H9 (cell line): ENCODE measurements at regions not wholly inside any gene's neighbourhood (a gene's known extent, or its start where the extent isn't known, plus 50 kb on each side); places are given as distances from the start of the nearest gene placed in this dataset.

Experiments used
- DNase-seq: peaks from one replicate; pipeline ENCODE4 v3.0.0-alpha.2; 2017
- H2AFZ ChIP-seq: one replicate; pipeline ENCODE4 v1.6.1; 2013; ENCODE audit warnings: mild to moderate bottlenecking, low read length, control low read depth, moderate library complexity
- H2AK5ac ChIP-seq: 2 replicates; pipeline ENCODE4 v1.6.1; 2013; ENCODE audit warnings: low read length, control low read depth, mixed read lengths; ENCODE audit not compliant: insufficient read length
- H2BK120ac ChIP-seq: one replicate; pipeline ENCODE4 v1.6.1; 2013; ENCODE audit warnings: low read depth, mild to moderate bottlenecking, low read length, control low read depth, inconsistent platforms; ENCODE audit not compliant: poor library complexity, severe bottlenecking
- H2BK12ac ChIP-seq: 2 replicates; pipeline ENCODE4 v1.6.1; 2013; ENCODE audit warnings: low read length, control low read depth, mixed read lengths, low read depth; ENCODE audit not compliant: insufficient read length
- H2BK15ac ChIP-seq: 2 replicates; pipeline ENCODE4 v1.6.1; 2013; ENCODE audit warnings: low read depth, low read length, control low read depth
- H2BK20ac ChIP-seq: one replicate; pipeline ENCODE4 v1.6.1; 2013; ENCODE audit warnings: low read depth, mild to moderate bottlenecking, low read length, control low read depth, inconsistent platforms; ENCODE audit not compliant: poor library complexity, severe bottlenecking
- H2BK5ac ChIP-seq: 2 replicates; pipeline ENCODE4 v1.6.1; 2013; ENCODE audit warnings: low read length, control low read depth, mixed read lengths; ENCODE audit not compliant: insufficient read length
- H3K14ac ChIP-seq: 2 replicates; pipeline ENCODE4 v1.6.1; 2013; ENCODE audit warnings: low read length, control low read depth; ENCODE audit not compliant: insufficient read depth
- H3K18ac ChIP-seq: 2 replicates; pipeline ENCODE4 v1.6.1; 2013; ENCODE audit warnings: low read depth, mild to moderate bottlenecking, mixed read lengths, low read length, control low read depth; ENCODE audit not compliant: insufficient read length
- H3K23ac ChIP-seq: 2 replicates; pipeline ENCODE4 v1.6.1; 2013; ENCODE audit warnings: low read length, control low read depth, mixed read lengths, low read depth; ENCODE audit not compliant: insufficient read length
- H3K23me2 ChIP-seq: 2 replicates; pipeline ENCODE4 v1.6.1; 2013; ENCODE audit warnings: low read depth, mild to moderate bottlenecking, mixed read lengths, low read length, control low read depth; ENCODE audit not compliant: insufficient read length, poor library complexity, severe bottlenecking
- H3K27ac ChIP-seq: 2 replicates; pipeline ENCODE4 v1.5.1; 2013; ENCODE audit warnings: low read length, control low read depth, mixed read lengths, low read depth; ENCODE audit not compliant: insufficient read length
- H3K27me3 ChIP-seq: 2 replicates; pipeline ENCODE4 v1.6.1; 2013; ENCODE audit warnings: low read length, control low read depth, inconsistent platforms; ENCODE audit not compliant: insufficient read depth
- H3K4ac ChIP-seq: 2 replicates; pipeline ENCODE4 v1.6.1; 2013; ENCODE audit warnings: low read depth, mild to moderate bottlenecking, control low read depth, inconsistent platforms, low read length, moderate library complexity
- H3K4me1 ChIP-seq: 2 replicates; pipeline ENCODE4 v1.6.1; 2013; ENCODE audit warnings: low read length, control low read depth, inconsistent platforms; ENCODE audit not compliant: insufficient read depth
- H3K4me2 ChIP-seq: 2 replicates; pipeline ENCODE4 v1.6.1; 2013; ENCODE audit warnings: low read length, control low read depth, mixed read lengths; ENCODE audit not compliant: insufficient read length, insufficient read depth
- H3K56ac ChIP-seq: 2 replicates; pipeline ENCODE4 v1.6.1; 2013; ENCODE audit warnings: low read depth, mild to moderate bottlenecking, mixed read lengths, low read length, control low read depth; ENCODE audit not compliant: insufficient read length
- H3K79me1 ChIP-seq: 2 replicates; pipeline ENCODE4 v1.6.1; 2013; ENCODE audit warnings: low read depth, mild to moderate bottlenecking, moderate library complexity, low read length, control low read depth, inconsistent platforms; ENCODE audit not compliant: insufficient read depth, poor library complexity, severe bottlenecking
- H3K79me2 ChIP-seq: 2 replicates; pipeline ENCODE4 v1.6.1; 2013; ENCODE audit warnings: low read length, control low read depth, inconsistent platforms; ENCODE audit not compliant: insufficient read depth
- H3K9ac ChIP-seq: 2 replicates; pipeline ENCODE4 v1.6.1; 2013; ENCODE audit warnings: low read length, control low read depth, mixed read lengths; ENCODE audit not compliant: insufficient read length; ENCODE audit errors: extremely low read depth
- H3K9me3 ChIP-seq: one replicate; pipeline ENCODE4 v1.6.1; 2013; ENCODE audit warnings: low read depth, low read length, inconsistent platforms; ENCODE audit not compliant: control insufficient read depth
- H3T11ph ChIP-seq: one replicate; pipeline ENCODE4 v1.6.1; 2013; ENCODE audit warnings: mild to moderate bottlenecking, low read length, control low read depth, inconsistent platforms
- H4K20me1 ChIP-seq: one replicate; pipeline ENCODE4 v1.6.1; 2013; ENCODE audit not compliant: control insufficient read depth, insufficient read length, insufficient read depth
- H4K5ac ChIP-seq: 2 replicates; pipeline ENCODE4 v1.6.1; 2013; ENCODE audit warnings: low read depth, mild to moderate bottlenecking, mixed read lengths, low read length, control low read depth; ENCODE audit not compliant: insufficient read length
- H4K8ac ChIP-seq: replicated peaks from 2 replicates; pipeline ENCODE4 v1.6.1; 2013; ENCODE audit warnings: low read length, control low read depth, mixed read lengths, low read depth; ENCODE audit not compliant: insufficient read length
- H4K91ac ChIP-seq: 2 replicates; pipeline ENCODE4 v1.6.1; 2013; ENCODE audit warnings: low read depth, mild to moderate bottlenecking, moderate library complexity, mixed read lengths, low read length, control low read depth; ENCODE audit not compliant: insufficient read length
- H3K27ac Mint-ChIP-seq, 3 experiments: 2 replicates in 2 of 3; 3 replicates in 1 of 3; pipeline ENCODE4 v1.8.0; 2020 to 2021; ENCODE audit warnings: mixed read lengths in 3 of 3, mild to moderate bottlenecking in 1 of 3, moderate library complexity in 1 of 3
- H3K27me3 Mint-ChIP-seq: 2 replicates; pipeline ENCODE4 v1.8.0; 2021; ENCODE audit warnings: low read depth, mild to moderate bottlenecking, moderate library complexity, mixed read lengths
- H3K36me3 Mint-ChIP-seq, 3 experiments: 2 replicates in 2 of 3; 3 replicates in 1 of 3; pipeline ENCODE4 v1.8.0; 2020 to 2021; ENCODE audit warnings: low read depth in 3 of 3, mixed read lengths in 3 of 3; ENCODE audit not compliant: insufficient read depth in 1 of 3
- H3K4me1 Mint-ChIP-seq, 2 experiments: 2 replicates each; pipeline ENCODE4 v1.8.0; 2020; ENCODE audit warnings: mixed read lengths in 2 of 2
- H3K4me3 Mint-ChIP-seq, 2 experiments: 2 replicates in 1 of 2; 3 replicates in 1 of 2; pipeline ENCODE4 v1.8.0; 2020 to 2021; ENCODE audit warnings: mild to moderate bottlenecking in 2 of 2, mixed read lengths in 2 of 2, moderate library complexity in 1 of 2
- H3K9me3 Mint-ChIP-seq, 2 experiments: 2 replicates in 1 of 2; 3 replicates in 1 of 2; pipeline ENCODE4 v1.8.0; 2020; ENCODE audit warnings: mild to moderate bottlenecking in 2 of 2, mixed read lengths in 2 of 2, moderate library complexity in 1 of 2
- WGBS: extraction: QIAGEN DNeasy Blood & Tissue Kit; methylation state at CpG from one replicate; pipeline ENCODE4 v1.1.7; 2013; ENCODE audit warnings: missing lambda C conversion rate, low lambda C conversion rate, mixed read lengths; ENCODE audit not compliant: insufficient read length; ENCODE audit errors: extremely low coverage; 5-methylcytosine and 5-hydroxymethylcytosine counted together
- TF ChIP-seq, protein P1 (sequence below): fragments of 200-600 bp; sonication (generic); conservative IDR thresholded peaks from 3 replicates; pipeline ENCODE4 v1.8.0; 2021; ENCODE audit warnings: antibody characterized with exemption, mild to moderate bottlenecking

DNA sequence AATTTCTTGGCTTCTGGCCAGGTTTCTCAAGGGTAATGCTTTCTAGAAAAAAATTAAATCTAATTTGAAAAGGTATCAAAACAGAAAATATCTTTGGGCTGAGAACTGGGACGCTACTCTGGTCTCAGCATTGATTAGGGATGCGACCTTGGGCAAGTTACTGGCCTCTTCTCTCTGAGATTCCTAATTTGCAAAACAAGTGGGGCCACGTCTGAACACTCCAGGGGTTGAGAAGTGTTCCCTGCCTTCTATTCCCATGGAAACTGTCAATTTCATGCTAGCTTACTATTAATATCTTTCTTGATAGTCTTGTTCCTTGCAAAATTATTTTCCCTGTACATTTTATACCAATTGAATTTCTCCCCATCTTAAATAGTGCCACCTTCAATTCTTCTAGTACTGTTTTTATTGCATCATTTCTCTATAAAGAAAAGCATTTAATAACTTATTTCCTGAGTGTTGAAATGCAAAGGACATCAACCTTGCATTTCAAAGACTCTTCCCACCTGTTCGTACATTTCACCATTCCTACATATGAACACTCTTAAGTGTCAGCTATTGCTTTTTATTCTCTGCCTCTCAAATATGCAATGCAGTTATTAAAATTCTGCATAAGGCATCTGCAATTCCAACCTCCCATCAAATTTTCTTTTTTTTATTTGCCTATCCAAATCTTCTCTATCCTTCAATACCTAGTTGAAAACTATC is 118.3 kb upstream of the DSEL start:
- Mint-ChIP-seq H3K4me3 (peak overlapping the region; percentile 35 to 43; a peak in 3 of 5 replicates), H3K4me1 (peaks cover 46 to 56% of the 10 kb centered on the region in 2 experiments)

More for the DNA sequence above, 118.3 kb upstream of the DSEL start:
- no peaks in the 10 kb centered on the region for H3K79me1 ChIP-seq
- WGBS = no CpG with 5 or more reads among the region's 4 CpGs
- H3K23me2 ChIP-seq = no peaks in the 10 kb centered on the region
- no peak overlapping the region for H2AFZ ChIP-seq
- no peak overlapping the region for H2BK120ac ChIP-seq
- Mint-ChIP-seq H3K9me3 (no peaks in the 10 kb centered on the region), H3K27ac (peak overlapping the region; percentile 21 to 96 (median 43); a peak in 3 of 7 replicates), H3K27me3 (no peaks in the 10 kb centered on the region), H3K36me3 (peaks cover 0 to 4% (median 0%) of the 10 kb centered on the region in 3 experiments; a peak in 2 of 7 replicates)
- H3K4ac ChIP-seq = no peak overlapping the region
- DNase-seq = peak; percentile 64
- H4K91ac ChIP-seq = no peak overlapping the region
- TF ChIP-seq, protein P1, sequence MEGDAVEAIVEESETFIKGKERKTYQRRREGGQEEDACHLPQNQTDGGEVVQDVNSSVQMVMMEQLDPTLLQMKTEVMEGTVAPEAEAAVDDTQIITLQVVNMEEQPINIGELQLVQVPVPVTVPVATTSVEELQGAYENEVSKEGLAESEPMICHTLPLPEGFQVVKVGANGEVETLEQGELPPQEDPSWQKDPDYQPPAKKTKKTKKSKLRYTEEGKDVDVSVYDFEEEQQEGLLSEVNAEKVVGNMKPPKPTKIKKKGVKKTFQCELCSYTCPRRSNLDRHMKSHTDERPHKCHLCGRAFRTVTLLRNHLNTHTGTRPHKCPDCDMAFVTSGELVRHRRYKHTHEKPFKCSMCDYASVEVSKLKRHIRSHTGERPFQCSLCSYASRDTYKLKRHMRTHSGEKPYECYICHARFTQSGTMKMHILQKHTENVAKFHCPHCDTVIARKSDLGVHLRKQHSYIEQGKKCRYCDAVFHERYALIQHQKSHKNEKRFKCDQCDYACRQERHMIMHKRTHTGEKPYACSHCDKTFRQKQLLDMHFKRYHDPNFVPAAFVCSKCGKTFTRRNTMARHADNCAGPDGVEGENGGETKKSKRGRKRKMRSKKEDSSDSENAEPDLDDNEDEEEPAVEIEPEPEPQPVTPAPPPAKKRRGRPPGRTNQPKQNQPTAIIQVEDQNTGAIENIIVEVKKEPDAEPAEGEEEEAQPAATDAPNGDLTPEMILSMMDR = no peak
- no peak overlapping the region for H2AK5ac ChIP-seq
- H3K56ac ChIP-seq = no peak overlapping the region
- no peaks in the 10 kb centered on the region for H3K27me3 ChIP-seq
- H3K4me2 ChIP-seq = peak overlapping the region; percentile 39
- H2BK15ac ChIP-seq = no peak overlapping the region
- peaks cover 8% of the 10 kb centered on the region for H3K4me1 ChIP-seq
- H4K5ac ChIP-seq = no peak overlapping the region
- H2BK12ac ChIP-seq = no peak overlapping the region
- no peak overlapping the region for H3K23ac ChIP-seq
- no peak overlapping the region for H2BK20ac ChIP-seq
- no peaks in the 10 kb centered on the region for H4K20me1 ChIP-seq
- no peak overlapping the region for H3K14ac ChIP-seq
- H3K18ac ChIP-seq = no peak overlapping the region
- H3K9ac ChIP-seq = no peak overlapping the region
- no peak overlapping the region for H2BK5ac ChIP-seq
- no peak overlapping the region for H4K8ac ChIP-seq
- peak overlapping the region; percentile 49 for H3K27ac ChIP-seq
- no peaks in the 10 kb centered on the region for H3K9me3 ChIP-seq
- no peak overlapping the region for H3T11ph ChIP-seq
- H3K79me2 ChIP-seq = no peaks in the 10 kb centered on the region
